ENCODE measurements at regions not wholly inside any gene's neighbourhood (a gene's known extent, or its start where the extent isn't known, plus 50 kb on each side); places are given as distances from the start of the nearest gene placed in this dataset.

DNA sequence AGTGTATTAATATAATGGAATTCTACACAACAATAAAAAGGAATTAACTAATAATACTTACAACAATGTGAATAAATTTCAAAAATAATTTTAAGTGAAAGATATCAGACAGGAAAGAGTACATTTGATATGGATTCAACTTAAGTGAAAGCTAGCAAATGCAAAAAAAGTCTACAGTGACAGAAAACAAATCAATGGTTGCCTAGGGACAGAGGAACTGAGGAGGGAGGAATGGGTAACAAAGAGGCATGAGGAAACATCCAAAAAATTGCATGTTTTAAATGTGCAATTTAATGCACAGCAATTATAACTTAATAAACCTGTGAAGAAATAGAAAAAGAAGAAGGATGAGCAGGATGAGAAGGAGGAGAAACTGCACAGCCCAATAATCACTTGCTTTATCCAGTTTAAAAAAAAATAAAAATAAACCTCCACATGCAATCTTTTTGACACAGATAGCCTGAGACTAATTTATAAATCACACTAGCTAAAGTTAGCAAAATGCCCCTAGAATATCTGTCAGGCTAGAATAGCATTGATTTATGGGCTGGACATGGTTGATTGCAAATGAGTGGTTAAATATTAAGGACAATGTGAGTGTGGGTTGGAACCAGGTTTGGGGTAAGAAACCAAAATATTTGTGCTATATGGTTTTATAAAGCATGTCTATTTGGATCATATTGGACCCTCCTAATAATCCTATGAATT lies 1089.1 kb downstream of the TRHDE start:
- Mint-ChIP-seq H3K27me3 (no peaks in the 10 kb centered on the region), H3K27ac (no peak overlapping the region), H3K4me3 (no peak overlapping the region), H3K4me1 (no peaks in the 10 kb centered on the region), H3K9me3 (ENCODE audit: insufficient read depth) (peaks cover 5% of the 10 kb centered on the region)
- no peak overlapping the region for H2AFZ ChIP-seq (ENCODE audit: insufficient read depth, low read depth, low read length, poor library complexity, severe bottlenecking)
- ChIA-PET CTCF (no interaction called here), POLR2A (no interaction called here)
- no peaks in the 10 kb centered on the region for H3K27me3 ChIP-seq (replicated peaks in 1 of 4; ENCODE audit: control extremely low read depth in 1 of 4, control insufficient read depth in 3 of 4, insufficient read depth in 4 of 4, low read length in 3 of 4)
- H3K4me3 ChIP-seq (ENCODE audit: control extremely low read depth in 1 of 5, extremely low read depth in 1 of 5, insufficient read depth in 1 of 5, low read depth in 2 of 5, low read length in 4 of 5) = no peak overlapping the region
- TF ChIP-seq, protein P1, sequence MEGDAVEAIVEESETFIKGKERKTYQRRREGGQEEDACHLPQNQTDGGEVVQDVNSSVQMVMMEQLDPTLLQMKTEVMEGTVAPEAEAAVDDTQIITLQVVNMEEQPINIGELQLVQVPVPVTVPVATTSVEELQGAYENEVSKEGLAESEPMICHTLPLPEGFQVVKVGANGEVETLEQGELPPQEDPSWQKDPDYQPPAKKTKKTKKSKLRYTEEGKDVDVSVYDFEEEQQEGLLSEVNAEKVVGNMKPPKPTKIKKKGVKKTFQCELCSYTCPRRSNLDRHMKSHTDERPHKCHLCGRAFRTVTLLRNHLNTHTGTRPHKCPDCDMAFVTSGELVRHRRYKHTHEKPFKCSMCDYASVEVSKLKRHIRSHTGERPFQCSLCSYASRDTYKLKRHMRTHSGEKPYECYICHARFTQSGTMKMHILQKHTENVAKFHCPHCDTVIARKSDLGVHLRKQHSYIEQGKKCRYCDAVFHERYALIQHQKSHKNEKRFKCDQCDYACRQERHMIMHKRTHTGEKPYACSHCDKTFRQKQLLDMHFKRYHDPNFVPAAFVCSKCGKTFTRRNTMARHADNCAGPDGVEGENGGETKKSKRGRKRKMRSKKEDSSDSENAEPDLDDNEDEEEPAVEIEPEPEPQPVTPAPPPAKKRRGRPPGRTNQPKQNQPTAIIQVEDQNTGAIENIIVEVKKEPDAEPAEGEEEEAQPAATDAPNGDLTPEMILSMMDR (IDR thresholded peaks at IDR 0.05) = no peak
- no peak for TF ChIP-seq EZH2 (IDR thresholded peaks at IDR 0.05; ENCODE audit: borderline replicate concordance, insufficient read depth, low read depth, low read length, poor library complexity, severe bottlenecking)
- H3K27ac ChIP-seq (ENCODE audit: low read length in 2 of 2) = no peak overlapping the region
- H3K4me2 ChIP-seq (replicated peaks; ENCODE audit: low read depth, low read length, poor library complexity, severe bottlenecking) = no peak overlapping the region
- no peak for ATAC-seq (ENCODE audit: low read depth)
- H3K79me2 ChIP-seq (ENCODE audit: control insufficient read depth, insufficient read depth, low read length) = no peaks in the 10 kb centered on the region
- H3K4me1 ChIP-seq (ENCODE audit: control insufficient read depth in 2 of 2, insufficient read depth in 2 of 2, low read length in 2 of 2) = no peaks in the 10 kb centered on the region
- no peaks in the 10 kb centered on the region for H3K36me3 ChIP-seq (replicated peaks in 1 of 2; ENCODE audit: control extremely low read depth in 1 of 2, control insufficient read depth in 1 of 2, extremely low read depth in 1 of 2, insufficient read depth in 2 of 2, low read length in 1 of 2)
- no peak for DNase-seq
- H3K9ac ChIP-seq (ENCODE audit: low read length) = no peak overlapping the region
- H3K9me3 ChIP-seq (ENCODE audit: control extremely low read depth in 1 of 3, control insufficient read depth in 2 of 3, insufficient read depth in 1 of 3, low read length in 2 of 3) = no peaks in the 10 kb centered on the region
- H4K20me1 ChIP-seq (ENCODE audit: control insufficient read depth, insufficient read depth, low read length, poor library complexity, severe bottlenecking) = no peaks in the 10 kb centered on the region
- intact Hi-C loops (cut with micrococcal nuclease) = no loop called here

DNA sequence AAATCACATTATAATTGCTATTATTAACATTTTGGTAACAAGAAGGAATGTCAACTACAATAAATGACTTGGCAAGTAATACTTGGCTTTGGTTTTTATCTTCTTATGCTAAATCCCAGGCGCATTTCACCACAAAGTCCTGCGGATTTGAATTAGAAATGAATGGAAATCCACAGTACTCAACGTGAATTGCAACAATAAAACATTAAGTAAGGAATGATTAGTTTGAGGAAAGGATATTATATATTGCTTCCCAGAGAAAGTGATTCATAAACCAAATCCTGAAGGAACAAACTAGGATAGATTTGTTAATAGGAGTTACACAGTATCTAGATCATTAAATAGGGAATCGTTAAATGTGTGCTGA lies 1089.7 kb downstream of the TRHDE start:
- Histone ChIP-seq H3K27ac (ENCODE audit: low read length in 2 of 2) (no peak overlapping the region), H4K20me1 (ENCODE audit: control insufficient read depth, insufficient read depth, low read length, poor library complexity, severe bottlenecking) (no peaks in the 10 kb centered on the region), H3K27me3 (replicated peaks in 1 of 4; ENCODE audit: control extremely low read depth in 1 of 4, control insufficient read depth in 3 of 4, insufficient read depth in 4 of 4, low read length in 3 of 4) (no peaks in the 10 kb centered on the region), H3K4me3 (ENCODE audit: control extremely low read depth in 1 of 5, extremely low read depth in 1 of 5, insufficient read depth in 1 of 5, low read depth in 2 of 5, low read length in 4 of 5) (no peak overlapping the region), H3K9me3 (ENCODE audit: control extremely low read depth in 1 of 3, control insufficient read depth in 2 of 3, insufficient read depth in 1 of 3, low read length in 2 of 3) (no peaks in the 10 kb centered on the region), H3K4me1 (ENCODE audit: control insufficient read depth in 2 of 2, insufficient read depth in 2 of 2, low read length in 2 of 2) (no peaks in the 10 kb centered on the region), H3K36me3 (replicated peaks in 1 of 2; ENCODE audit: control extremely low read depth in 1 of 2, control insufficient read depth in 1 of 2, extremely low read depth in 1 of 2, insufficient read depth in 2 of 2, low read length in 1 of 2) (no peaks in the 10 kb centered on the region), H3K4me2 (replicated peaks; ENCODE audit: low read depth, low read length, poor library complexity, severe bottlenecking) (no peak overlapping the region), H2AFZ (ENCODE audit: insufficient read depth, low read depth, low read length, poor library complexity, severe bottlenecking) (no peak overlapping the region), H3K9ac (ENCODE audit: low read length) (no peak overlapping the region), H3K79me2 (ENCODE audit: control insufficient read depth, insufficient read depth, low read length) (no peaks in the 10 kb centered on the region)
- CTCF ChIA-PET = no interaction called here
- H3K4me1 Mint-ChIP-seq = no peaks in the 10 kb centered on the region
- intact Hi-C loops (cut with micrococcal nuclease) = no loop called here
- ATAC-seq (ENCODE audit: low read depth) (no peak), DNase-seq (no peak)
- no peak for TF ChIP-seq EZH2 (IDR thresholded peaks at IDR 0.05; ENCODE audit: borderline replicate concordance, insufficient read depth, low read depth, low read length, poor library complexity, severe bottlenecking)
- TF ChIP-seq, protein P1 (IDR thresholded peaks at IDR 0.05) = no peak
- H3K27ac Mint-ChIP-seq = no peak overlapping the region
- no peak overlapping the region for H3K4me3 Mint-ChIP-seq
- H3K27me3 Mint-ChIP-seq = no peaks in the 10 kb centered on the region
- 100% methylated on average over 2 of the region's 4 CpGs for WGBS (ENCODE audit: insufficient coverage)
- POLR2A ChIA-PET = no interaction called here
- H3K9me3 Mint-ChIP-seq (ENCODE audit: insufficient read depth) = peaks cover 5% of the 10 kb centered on the region

Measured in B cell (primary cell).